Renal cortex interstitium (tissue), 11 donors: ENCODE measurements at regions not wholly inside any gene's neighbourhood (a gene's known extent, or its start where the extent isn't known, plus 50 kb on each side); places are given as distances from the start of the nearest gene placed in this dataset.
A peak's percentile ranks its signal among the peaks of the same experiment; 100 is the strongest.
"Not testable (repeated sequence)": the region's sequence is repeated elsewhere in the genome, so short reads cannot be mapped to it uniquely, and the experiment has no call there.

Source experiments
- DNase-seq, 11 donors: peaks; one replicate each; pipeline ENCODE4 v3.0.0-alpha.2; 2013; ENCODE audit warnings: low read depth in 9 of 11, low spot score in 4 of 11; ENCODE audit errors: extremely low read depth in 1 of 11

DNA sequence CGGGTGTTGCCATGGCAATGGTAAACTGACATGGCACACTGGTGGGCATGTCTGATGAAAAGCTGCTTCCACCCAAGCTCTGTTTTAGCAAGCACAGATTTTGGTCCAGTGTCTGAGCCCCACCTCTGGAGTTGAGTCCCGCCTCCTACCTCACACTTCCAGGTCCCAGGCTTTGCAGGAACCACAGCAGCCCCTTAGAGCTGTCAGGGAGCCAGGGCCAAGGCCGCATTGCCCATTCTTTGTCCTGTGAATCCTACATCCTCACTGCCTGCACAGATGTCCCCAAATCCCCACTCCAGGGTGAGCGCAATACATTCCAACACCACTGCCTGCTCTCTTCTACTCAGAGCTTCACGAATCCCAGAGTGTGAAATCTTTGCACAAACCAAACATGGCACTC is 292.2 kb downstream of the PREX1 start:
- DNase-seq, result no peak

DNA sequence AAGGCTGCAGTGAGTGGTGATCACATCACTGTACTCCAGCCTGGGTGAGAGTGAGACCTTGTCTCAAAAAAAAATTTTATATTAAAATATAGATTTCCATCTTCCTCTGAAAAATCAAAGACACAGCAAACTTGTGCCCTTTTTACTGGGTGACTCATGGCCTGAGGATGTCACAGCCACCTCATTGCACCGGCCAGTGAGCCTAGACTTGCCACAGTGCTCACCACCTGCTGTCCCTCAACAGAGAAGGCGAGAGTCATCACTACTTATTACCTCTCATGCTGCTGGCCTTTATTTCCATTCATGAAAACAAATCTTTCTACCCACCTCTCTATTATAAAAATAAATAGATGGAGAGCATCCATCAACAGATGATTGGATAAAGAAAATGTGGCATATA is 295.8 kb downstream of the PREX1 start:
- no peak for DNase-seq

GRCh38 chr20:48531505-48531904 is 296.3 kb downstream of the PREX1 start:
- DNase-seq, result no peak

DNA sequence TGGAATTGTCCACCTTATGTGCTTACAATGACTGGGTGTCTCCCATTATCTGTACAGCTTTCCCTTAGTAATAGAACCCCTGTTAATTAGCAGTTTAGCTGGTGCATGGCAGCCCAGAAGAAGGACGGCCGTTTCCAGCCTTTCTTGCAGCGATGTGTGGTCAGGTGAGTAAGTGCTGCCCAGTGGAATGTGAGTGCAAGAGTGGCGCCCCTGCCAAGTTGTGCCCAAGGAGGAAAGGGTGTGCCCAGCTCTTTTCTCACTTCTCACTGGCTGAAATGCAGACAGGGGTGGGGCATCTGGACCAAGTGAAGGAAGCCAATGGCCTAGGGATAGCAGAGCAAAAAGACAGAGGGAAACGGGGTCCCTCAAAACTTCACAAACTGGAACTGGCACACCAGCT is 296.8 kb downstream of the PREX1 start:
- no peak for DNase-seq

DNA sequence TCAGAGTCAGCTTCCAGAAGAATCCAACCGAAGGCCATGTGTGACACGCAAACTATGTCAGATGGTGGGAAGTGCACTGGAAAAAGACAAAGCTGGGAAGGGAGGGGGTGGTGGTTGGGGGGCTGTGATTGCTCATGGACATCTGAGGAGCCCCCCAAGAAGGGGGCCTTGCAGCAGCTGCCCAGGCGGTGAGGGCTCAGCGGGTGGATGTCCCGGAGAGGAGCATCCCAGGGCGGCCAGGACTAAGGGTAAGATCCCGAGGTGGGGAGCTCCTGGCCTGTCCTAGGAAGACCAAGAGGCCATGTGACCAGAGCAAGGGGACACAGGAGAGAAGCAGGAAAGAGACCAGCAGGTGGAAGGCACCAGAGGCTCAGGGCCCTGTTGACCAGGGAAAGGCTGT is 299.5 kb downstream of the PREX1 start:
- DNase-seq, result no peak

GRCh38 chr20:48527771-48528170 is 300.0 kb downstream of the PREX1 start:
- no peak for DNase-seq

- DNase-seq, result no peak
Observed at GRCh38 chr20:48526936-48527335, 300.9 kb downstream of the PREX1 start.

DNA sequence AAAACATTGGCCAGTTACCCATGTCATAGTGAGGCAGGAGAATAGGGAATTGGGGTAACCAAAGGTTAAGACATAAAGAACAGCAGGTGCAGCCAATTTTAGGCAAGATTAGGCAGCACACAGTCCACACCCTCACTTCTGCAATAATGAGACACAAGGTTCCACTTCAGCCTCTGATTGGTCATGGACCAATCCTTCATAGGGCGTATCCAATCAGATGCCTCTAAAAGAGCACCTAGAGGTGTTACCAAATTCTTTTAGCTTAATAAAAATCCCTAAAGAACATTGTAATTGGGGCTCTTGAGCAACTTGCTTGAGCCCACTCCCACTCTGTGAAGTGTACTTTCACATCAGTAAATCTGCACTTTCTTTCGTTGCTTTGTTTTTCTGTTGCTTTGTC is 302.4 kb downstream of the PREX1 start:
- DNase-seq, result no peak

- DNase-seq, result no peak
Observed at GRCh38 chr20:48524582-48524981, 303.2 kb downstream of the PREX1 start.

- DNase-seq, result peak; percentile 71 to 93 (median 86)
Observed at GRCh38 chr20:48523191-48523995, 304.4 kb downstream of the PREX1 start.

DNA sequence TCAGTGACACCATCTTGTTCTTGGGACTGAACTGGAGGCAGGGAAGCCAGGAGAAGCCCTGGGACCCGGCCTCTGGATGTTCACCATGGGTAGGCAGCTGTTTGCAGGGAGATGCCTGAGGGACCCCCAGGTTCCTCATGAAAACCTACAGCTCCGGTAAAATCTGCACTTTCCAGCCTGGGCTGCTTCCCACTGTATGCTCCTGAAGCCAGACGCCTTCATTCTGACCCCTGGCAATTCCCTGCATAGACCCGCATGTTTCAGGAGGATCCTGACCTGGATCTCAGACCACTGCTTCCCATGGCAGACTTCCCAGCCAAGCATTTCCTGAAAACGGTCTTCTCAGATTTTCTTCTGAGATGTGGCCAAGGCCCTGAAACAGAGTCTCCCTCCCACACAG is 306.7 kb downstream of the PREX1 start:
- no peak for DNase-seq

GRCh38 chr20:48516196-48516595 is 311.6 kb downstream of the PREX1 start:
- peak in 10 of 11 donors; percentile 10 to 43 (median 24) for DNase-seq

DNA sequence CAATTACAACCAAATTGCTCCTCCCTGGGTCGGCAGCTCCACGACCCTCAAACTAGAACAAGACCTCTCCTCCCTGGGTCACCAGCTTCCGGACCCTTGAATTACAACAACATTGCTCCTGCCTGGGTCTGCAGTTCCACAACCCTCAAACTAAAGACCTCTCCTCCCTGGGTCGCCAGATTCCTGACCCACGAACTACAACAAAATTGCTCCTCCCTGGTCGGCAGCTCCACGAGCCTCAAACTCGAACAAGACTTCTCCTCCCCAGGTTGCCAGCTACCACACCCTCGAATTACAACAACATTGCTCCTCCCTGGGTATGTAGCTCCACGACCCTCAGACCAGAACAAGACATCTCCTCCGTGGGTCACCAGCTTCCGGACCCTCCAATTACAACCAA is 313.2 kb downstream of the PREX1 start:
- not testable (repeated sequence) for DNase-seq

DNA sequence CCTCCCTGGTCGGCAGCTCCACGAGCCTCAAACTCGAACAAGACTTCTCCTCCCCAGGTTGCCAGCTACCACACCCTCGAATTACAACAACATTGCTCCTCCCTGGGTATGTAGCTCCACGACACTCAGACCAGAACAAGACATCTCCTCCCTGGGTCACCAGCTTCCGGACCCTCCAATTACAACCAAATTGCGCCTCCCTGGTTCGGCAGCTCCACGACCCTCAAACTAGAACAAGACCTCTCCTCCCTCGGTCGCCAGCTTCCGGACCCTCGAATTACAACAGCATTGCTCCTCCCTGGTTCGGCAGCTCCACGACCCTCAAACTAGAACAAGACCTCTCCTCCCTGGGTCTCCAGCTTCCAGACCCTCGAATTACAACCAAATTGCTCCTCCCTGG is 315.3 kb downstream of the PREX1 start:
- not testable (repeated sequence) for DNase-seq

- DNase-seq, result not testable (repeated sequence)
Observed at GRCh38 chr20:48505066-48505465, 322.7 kb downstream of the PREX1 start.

- no peak for DNase-seq
Observed at GRCh38 chr20:48503166-48503815, 324.5 kb downstream of the PREX1 start.

DNA sequence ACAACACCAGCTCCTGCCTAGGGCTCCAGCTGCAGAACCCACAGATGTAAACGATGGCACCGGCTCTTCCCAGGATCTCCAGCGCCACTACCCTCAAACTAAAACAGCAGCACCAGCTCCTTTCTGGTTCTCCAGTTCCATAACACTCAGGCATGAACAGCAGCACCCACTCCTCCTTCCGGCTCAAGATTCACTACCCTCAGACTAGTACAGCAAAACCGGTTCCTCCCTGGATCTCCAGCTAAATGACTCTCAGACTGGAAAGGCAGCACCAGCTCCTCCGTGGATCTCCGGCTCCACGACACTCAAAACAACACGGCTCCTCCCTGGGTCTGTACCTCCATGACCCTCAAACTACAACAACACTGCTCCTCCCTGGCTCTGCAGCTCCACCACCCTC is 325.0 kb downstream of the PREX1 start:
- no peak for DNase-seq

- DNase-seq, result no peak
Observed at GRCh38 chr20:48502016-48502415, 325.8 kb downstream of the PREX1 start.

- DNase-seq, result not testable (repeated sequence)
Observed at GRCh38 chr20:48500900-48501299, 326.9 kb downstream of the PREX1 start.

DNA sequence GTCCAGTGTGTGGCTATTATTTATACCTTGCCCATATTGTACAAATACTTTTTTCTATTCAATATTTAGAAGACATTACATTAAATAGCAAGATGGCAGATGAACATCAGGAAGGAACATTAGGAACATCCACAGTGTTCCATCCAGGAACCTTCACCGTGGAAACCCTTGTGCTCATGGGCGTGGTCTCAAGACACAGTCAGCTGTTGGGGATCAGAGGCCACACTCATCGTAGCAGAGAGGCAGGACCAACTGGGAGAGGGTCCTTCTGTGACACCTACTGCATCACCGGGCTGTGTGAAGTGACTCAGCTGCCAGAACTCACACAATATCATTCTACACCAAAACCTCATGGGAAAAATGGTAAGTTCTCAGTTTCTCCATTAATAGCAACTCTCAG is 328.9 kb downstream of the PREX1 start:
- not testable (repeated sequence) for DNase-seq

DNA sequence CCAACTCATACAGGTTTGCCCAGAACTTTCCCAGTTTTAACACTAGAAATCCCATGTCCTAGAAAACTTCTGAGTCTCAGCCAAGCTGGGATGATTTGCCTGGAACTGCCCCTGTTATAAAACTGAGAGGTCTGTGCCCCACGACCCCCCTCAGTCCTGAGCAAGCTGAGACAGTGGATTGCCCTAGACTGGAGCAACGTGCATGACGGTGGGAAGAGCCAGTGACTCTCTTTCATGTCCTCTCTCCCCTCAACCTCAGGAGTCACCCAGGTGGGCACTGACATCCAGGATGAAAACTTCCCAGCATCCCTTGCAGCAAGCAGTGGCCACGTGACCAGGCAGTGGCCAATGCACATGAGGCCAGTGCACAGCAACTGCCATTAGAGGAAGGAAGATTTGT is 329.7 kb downstream of the PREX1 start:
- DNase-seq, result not testable (repeated sequence)
